HG03045 (cell line): ENCODE measurements at regions not wholly inside any gene's neighbourhood (a gene's known extent, or its start where the extent isn't known, plus 50 kb on each side); places are given as distances from the start of the nearest gene placed in this dataset.

Experiments used
- ATAC-seq: cut with Tn5 transposase; IDR thresholded peaks from one replicate; pipeline ENCODE4 v1.9.1; 2021; ENCODE audit warnings: mild to moderate bottlenecking, moderate library complexity; ENCODE audit not compliant: unreplicated experiment

DNA sequence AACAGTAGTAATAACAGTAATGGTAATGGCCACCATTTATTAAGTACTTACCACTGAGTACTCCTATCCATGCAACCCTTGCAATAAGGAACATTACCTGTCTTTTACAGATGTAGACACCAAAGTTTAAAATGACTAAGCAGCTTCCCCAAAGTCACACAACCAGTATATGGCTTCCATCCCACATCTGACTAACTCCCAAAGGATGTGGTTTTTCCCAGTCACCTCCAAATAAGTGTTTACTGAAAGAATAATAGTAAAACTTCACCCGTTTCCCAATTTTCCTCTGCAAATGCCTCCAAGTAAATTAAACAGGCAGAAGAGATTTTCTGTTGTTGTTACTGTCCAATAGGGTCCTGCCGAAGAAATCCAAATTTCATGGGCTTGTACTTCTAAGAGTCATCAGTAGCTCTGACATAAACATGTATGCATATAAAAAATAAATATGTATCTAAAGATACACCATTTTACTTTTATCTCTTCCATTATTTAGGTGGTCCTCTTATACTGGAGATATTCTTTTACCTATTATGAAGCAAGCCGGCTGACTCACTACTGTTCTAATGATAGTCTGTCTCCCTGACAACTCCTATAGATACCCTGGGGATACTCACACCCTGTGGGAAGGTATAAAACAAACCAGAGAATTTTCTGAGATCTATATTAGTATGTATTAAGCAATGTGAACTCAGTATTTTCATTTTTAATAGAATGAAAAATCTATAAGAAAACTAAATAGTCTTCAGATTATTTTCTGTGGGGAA, 77.9 kb upstream of the ID4 start:
- no peak for ATAC-seq

DNA sequence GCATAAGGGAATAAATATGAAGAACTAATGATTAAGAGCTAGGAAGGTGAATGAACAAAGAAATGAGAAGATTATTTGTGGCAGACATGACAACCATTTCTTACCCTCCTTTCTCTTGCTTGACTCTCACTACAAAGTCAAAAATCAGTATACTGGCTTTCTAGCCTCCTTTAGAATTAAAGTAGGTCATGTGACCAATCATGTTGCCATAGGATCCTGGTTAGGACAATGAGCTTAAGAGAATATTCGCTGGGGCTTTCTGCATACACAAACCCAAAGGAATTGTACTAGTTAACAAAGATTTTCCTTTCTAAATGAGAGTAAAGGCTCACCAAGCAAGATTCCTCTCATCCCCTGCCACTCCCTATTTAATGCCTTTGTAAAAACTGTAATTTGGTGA, 76.0 kb upstream of the ID4 start:
- ATAC-seq, result no peak

DNA sequence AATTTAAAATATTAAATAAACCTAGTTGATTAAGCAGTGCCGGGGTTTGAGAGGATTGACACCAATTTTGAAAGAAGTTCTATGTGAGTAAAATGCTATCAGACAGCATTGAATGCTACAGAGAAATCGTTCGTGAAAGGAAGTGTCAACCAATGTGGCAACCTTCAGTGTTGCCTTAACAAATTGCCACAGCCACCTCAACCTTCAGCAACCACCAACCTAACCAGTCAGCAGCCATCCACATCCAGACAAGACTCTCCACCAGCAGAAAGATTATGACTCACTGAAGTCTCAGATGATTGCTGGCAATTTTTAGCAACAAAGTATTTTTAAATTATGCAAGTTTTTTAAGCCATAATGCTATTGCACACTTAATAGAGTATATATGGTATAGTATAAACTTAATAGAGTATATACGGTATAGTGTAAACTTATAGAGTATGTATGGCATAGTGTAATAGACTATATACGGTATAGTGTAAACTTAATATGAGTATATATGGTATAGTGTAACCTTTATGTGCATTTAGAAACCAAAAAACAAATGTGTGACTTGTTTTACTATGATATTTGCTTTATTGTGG, 65.3 kb upstream of the ID4 start:
- no peak for ATAC-seq

DNA sequence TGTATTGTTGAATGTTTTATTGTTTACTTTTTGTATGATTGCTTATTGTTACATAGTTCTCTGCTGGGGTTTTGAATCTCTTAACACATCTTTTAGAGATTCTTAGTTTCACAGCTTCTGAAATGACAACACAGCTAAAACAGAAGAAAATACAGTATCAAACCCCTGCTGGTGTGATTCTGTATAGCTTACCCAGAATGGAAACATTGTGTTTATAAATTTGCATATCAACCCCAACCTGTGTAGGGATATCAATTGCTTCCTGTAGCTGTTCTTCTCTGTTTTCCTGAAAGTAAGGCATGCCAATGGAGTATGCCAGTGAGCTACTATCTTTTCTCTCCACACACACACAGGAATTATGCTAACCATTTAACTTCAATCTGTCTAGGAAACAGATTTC, 64.3 kb upstream of the ID4 start:
- ATAC-seq, result no peak

DNA sequence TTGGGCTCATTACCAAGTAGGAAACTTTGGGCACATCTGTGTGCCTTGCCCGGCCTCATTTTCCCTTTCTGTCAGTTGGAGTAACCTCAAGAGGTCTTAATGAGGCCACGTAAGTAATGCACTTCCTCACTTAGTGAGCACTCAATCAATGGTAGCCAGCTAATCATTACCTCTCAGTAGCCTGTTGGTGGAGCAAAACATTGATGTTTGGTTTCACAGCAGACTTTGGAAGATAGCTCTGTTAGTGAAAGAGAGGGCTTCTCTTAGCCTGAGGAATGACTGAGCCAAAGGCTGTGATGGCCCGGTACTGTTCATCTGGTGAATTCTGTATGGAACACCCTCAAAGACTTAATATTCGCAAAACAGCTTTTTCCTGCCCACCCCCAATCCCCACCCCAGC, 55.9 kb upstream of the ID4 start:
- ATAC-seq, result no peak

DNA sequence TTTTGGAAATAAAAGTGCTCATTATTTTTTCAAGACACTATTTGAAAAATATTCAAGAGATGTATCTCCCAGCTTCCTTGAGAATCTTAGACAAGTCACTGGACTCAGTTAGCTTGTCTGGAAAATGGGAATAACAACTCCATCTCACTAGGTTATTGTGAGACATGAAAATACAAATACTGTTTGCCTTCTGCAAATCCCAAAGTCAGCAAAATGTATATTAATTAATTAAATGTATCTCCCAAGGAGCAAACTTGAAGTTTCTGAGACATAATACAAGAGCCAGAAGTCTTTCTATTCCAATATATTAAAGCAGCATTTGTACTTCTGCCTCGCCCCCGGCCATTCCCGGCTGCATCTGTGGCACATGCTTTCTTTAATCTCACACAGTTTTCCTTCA, 54.6 kb upstream of the ID4 start:
- no peak for ATAC-seq
